WERI-Rb-1 (cell line): ENCODE measurements at regions not wholly inside any gene's neighbourhood (a gene's known extent, or its start where the extent isn't known, plus 50 kb on each side); places are given as distances from the start of the nearest gene placed in this dataset.

Experiments
- DNase-seq: peaks from one replicate; pipeline ENCODE4 v3.0.0-alpha.2; 2020
- H3K27ac ChIP-seq: fragments of 250-450 bp; sonication (Bioruptor Pico); 2 replicates; pipeline ENCODE4 v1.5.1; 2020; ENCODE audit warnings: mild to moderate bottlenecking, moderate library complexity
- H3K27me3 ChIP-seq: fragments of 250-450 bp; sonication (Bioruptor Pico); 2 replicates; pipeline ENCODE4 v1.5.1; 2021; ENCODE audit warnings: mild to moderate bottlenecking, low read depth, moderate library complexity; ENCODE audit not compliant: insufficient read depth, severe bottlenecking
- H3K36me3 ChIP-seq: fragments of 250-450 bp; sonication (Bioruptor Pico); 2 replicates; pipeline ENCODE4 v1.5.1; 2020; ENCODE audit warnings: mild to moderate bottlenecking, moderate library complexity
- H3K4me3 ChIP-seq: 2 replicates; pipeline ENCODE4 v1.5.1; 2011; ENCODE audit warnings: low read depth, mild to moderate bottlenecking, control low read depth, low read length
- H3K9me3 ChIP-seq: fragments of 250-450 bp; sonication (Bioruptor Pico); 2 replicates; pipeline ENCODE4 v1.5.1; 2021; ENCODE audit warnings: mild to moderate bottlenecking, moderate library complexity; ENCODE audit not compliant: severe bottlenecking
- TF ChIP-seq, protein P1 (sequence below): IDR thresholded peaks from 2 replicates; pipeline ENCODE4 v1.5.1; 2011; ENCODE audit warnings: low read depth, mild to moderate bottlenecking, control low read depth, inconsistent platforms, low read length

DNA sequence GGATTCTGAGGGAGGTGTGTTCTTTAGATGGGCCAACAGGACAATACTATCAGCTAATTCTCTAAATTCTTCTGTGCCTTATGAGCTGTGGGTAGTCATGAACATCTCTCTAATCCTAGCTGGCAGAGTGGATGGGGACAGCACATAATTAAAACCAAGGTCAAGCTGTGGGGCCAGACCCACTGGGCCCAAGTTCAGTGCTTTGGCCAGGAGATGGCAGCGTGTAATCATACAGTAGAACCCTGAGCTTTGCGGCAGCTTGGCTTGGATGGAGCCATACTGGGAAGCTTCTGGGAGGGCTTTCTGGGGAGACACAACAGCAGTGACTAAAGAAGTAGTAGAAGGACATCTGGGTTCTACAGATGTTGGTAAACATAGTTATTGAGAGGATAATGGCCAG, 140.3 kb upstream of the CXCL13 start:
- TF ChIP-seq, protein P1, sequence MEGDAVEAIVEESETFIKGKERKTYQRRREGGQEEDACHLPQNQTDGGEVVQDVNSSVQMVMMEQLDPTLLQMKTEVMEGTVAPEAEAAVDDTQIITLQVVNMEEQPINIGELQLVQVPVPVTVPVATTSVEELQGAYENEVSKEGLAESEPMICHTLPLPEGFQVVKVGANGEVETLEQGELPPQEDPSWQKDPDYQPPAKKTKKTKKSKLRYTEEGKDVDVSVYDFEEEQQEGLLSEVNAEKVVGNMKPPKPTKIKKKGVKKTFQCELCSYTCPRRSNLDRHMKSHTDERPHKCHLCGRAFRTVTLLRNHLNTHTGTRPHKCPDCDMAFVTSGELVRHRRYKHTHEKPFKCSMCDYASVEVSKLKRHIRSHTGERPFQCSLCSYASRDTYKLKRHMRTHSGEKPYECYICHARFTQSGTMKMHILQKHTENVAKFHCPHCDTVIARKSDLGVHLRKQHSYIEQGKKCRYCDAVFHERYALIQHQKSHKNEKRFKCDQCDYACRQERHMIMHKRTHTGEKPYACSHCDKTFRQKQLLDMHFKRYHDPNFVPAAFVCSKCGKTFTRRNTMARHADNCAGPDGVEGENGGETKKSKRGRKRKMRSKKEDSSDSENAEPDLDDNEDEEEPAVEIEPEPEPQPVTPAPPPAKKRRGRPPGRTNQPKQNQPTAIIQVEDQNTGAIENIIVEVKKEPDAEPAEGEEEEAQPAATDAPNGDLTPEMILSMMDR = 0 out of 2 replicates have a peak, but pooled peaks have one; percentile 19

DNA sequence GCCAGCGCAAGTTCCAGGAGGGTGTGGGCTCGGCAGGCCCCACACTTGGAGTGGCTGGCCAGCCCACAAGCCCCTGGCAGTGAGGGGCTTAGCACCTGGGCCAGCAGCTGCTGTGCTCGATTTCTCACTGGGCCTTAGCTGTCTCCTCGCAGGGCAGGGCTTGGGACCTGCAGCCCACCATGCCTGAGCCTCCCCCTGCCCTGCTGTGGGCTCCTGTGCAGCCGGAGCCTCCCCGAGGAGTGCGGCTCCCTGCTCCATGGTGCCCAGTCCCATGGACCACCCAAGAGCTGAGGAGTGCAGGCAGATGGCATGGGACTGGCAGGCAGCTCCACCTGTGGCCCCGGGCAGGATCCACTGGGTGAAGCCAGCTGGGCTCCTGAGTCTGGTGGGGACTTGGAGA, 139.2 kb upstream of the CXCL13 start:
- H3K9me3 ChIP-seq = peaks cover 4% of the 10 kb centered on the region
- DNase-seq = no peak

More for the DNA sequence above, 140.3 kb upstream of the CXCL13 start:
- DNase-seq = peak; percentile 13
- H3K27ac ChIP-seq = no peak overlapping the region
- peaks cover 4% of the 10 kb centered on the region for H3K27me3 ChIP-seq
- peaks cover 4% of the 10 kb centered on the region for H3K9me3 ChIP-seq
- no peak overlapping the region for H3K4me3 ChIP-seq
- H3K36me3 ChIP-seq = no peaks in the 10 kb centered on the region

DNA sequence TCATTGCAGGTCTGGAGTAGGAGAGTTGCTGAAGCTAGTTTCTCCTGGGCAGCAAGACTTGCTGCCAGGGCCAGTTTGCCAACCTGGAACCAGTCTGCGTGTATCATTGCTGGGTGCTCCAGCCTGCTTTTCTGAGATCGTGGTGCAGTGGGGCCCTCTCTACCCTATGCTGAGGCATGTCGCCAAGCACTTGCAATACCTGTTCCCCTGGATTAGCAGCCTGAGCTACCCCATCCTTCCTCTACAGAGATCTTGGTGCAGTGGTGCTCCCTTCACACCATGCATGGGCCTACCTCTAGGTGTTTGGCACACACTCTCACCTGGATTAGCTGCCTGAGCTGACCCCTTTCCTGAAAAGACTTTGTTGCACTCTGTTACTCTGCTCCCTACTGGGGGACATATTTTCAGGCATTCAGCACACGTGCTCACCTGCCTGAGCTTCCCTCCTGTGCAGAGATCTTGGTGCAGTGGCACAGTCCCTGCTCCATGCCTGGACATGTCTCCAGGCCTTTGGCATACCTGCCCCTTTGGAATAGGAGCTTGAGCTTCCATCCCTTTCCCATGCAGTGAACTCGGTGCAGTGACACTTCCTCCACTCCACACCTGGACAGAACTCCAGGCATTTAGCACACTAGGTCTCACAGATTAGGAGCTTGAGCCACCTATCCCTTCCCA, 133.7 kb upstream of the CXCL13 start:
- no peaks in the 10 kb centered on the region for H3K36me3 ChIP-seq
- no peak for DNase-seq
- H3K27me3 ChIP-seq = peaks cover 9% of the 10 kb centered on the region
- no peak overlapping the region for H3K27ac ChIP-seq
- no peaks in the 10 kb centered on the region for H3K9me3 ChIP-seq
- TF ChIP-seq, protein P1 = no peak
- no peak overlapping the region for H3K4me3 ChIP-seq

More for the DNA sequence above, 139.2 kb upstream of the CXCL13 start:
- Histone ChIP-seq H3K27me3 (peaks cover 4% of the 10 kb centered on the region), H3K4me3 (no peak overlapping the region), H3K27ac (no peak overlapping the region), H3K36me3 (no peaks in the 10 kb centered on the region)
- TF ChIP-seq, protein P1 = no peak

DNA sequence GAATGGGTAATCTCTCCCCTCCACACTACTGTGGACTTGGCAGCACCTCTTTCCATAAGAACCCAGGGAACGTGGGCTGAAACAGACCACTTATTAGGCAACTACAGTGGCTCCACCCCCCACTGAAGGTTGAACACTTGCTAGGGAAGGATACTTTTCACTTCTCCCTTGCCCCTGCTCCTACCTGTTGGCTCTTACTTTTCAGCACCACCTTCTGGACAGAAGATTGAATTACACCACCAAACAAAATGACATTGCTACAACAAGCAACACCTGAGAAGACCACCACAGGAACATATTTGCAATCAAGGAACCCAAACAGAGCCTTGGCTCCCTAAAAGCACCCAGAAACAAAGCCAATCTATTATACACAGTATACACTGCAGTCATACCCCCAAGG, 132.1 kb upstream of the CXCL13 start:
- no peak for DNase-seq
- H3K27me3 ChIP-seq = peaks cover 14% of the 10 kb centered on the region
- H3K4me3 ChIP-seq = no peak overlapping the region
- H3K9me3 ChIP-seq = no peaks in the 10 kb centered on the region
- H3K36me3 ChIP-seq = no peaks in the 10 kb centered on the region
- H3K27ac ChIP-seq = no peak overlapping the region
- TF ChIP-seq, protein P1 = peak; percentile 42; the same call in 1 of the 2 replicates

DNA sequence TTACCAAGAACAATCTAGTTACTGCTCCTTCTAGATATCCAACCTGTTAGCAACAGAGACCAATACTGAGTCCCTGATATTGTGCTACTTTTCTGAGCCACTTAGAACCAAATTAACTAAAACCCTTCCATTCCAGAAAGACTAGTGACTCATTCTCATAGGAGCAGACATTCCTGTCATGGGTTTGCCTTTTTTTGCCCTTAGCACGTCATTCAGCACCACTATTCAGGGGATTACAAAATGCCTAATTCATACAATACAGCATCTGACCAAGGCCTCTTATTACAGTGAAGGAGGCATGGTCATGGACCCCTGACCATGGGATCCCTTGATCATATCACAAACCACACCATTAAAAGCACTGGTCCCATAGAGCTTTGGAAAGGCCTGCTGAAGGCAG, 123.8 kb upstream of the CXCL13 start:
- Histone ChIP-seq H3K27ac (no peak overlapping the region), H3K36me3 (no peaks in the 10 kb centered on the region), H3K27me3 (peaks cover 20% of the 10 kb centered on the region), H3K9me3 (no peaks in the 10 kb centered on the region), H3K4me3 (no peak overlapping the region)
- TF ChIP-seq, protein P1 = no peak
- no peak for DNase-seq

DNA sequence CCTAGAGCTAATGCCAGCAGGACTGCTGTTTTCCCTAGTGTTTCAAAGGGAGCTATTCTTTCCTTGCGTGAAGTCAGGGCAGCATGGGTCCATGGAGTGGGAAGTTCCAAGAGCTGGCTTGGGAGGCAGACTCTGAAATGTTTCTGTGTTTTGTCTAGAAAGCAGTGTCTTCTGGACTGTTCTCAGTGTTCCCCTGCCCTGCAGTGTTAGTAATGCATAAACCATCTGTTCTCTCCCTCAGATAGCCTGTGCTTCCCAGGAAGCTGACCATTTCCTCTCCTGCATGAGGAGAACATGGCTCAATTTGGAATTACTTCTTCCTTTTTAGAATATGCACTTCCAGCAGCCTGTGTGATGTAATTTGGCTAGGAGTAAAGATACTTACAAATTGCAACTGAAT, 116.7 kb upstream of the CXCL13 start:
- Histone ChIP-seq H3K9me3 (no peaks in the 10 kb centered on the region), H3K27me3 (peaks cover 21% of the 10 kb centered on the region)

More for the DNA sequence above, 116.7 kb upstream of the CXCL13 start:
- TF ChIP-seq, protein P1 = no peak
- Histone ChIP-seq H3K27ac (no peak overlapping the region), H3K4me3 (no peak overlapping the region), H3K36me3 (no peaks in the 10 kb centered on the region)
- DNase-seq = no peak
